ENCODE measurements at regions not wholly inside any gene's neighbourhood (a gene's known extent, or its start where the extent isn't known, plus 50 kb on each side); places are given as distances from the start of the nearest gene placed in this dataset.

- no peak overlapping the region for H3K4me2 ChIP-seq
- WGBS (ENCODE audit: missing lambda C conversion rate) = 31% methylated on average over 2 of the region's 3 CpGs
Measured at GRCh38 chr16:60744198-60744597, 1292.0 kb downstream of the CDH8 start.

GRCh38 chr16:60741810-60742209, 1294.4 kb downstream of the CDH8 start:
- H3K4me2 ChIP-seq = no peak overlapping the region
- TF ChIP-seq EHF (CRISPR knock-in tag; IDR thresholded peaks at IDR 0.05) (no peak), HOXB5 (CRISPR knock-in tag; IDR thresholded peaks at IDR 0.05) (no peak), FOSB (CRISPR knock-in tag; IDR thresholded peaks at IDR 0.05) (no peak), POLR2A (IDR thresholded peaks at IDR 0.05; ENCODE audit: low read length) (no peak), CHD4 (IDR thresholded peaks at IDR 0.05; ENCODE audit: borderline replicate concordance) (no peak), RCOR1 (IDR thresholded peaks at IDR 0.05; ENCODE audit: low read depth, low read length) (no peak)
- TF ChIP-seq, protein P1, sequence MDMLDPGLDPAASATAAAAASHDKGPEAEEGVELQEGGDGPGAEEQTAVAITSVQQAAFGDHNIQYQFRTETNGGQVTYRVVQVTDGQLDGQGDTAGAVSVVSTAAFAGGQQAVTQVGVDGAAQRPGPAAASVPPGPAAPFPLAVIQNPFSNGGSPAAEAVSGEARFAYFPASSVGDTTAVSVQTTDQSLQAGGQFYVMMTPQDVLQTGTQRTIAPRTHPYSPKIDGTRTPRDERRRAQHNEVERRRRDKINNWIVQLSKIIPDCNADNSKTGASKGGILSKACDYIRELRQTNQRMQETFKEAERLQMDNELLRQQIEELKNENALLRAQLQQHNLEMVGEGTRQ (IDR thresholded peaks at IDR 0.05) = no peak
- TF ChIP-seq, protein P2, sequence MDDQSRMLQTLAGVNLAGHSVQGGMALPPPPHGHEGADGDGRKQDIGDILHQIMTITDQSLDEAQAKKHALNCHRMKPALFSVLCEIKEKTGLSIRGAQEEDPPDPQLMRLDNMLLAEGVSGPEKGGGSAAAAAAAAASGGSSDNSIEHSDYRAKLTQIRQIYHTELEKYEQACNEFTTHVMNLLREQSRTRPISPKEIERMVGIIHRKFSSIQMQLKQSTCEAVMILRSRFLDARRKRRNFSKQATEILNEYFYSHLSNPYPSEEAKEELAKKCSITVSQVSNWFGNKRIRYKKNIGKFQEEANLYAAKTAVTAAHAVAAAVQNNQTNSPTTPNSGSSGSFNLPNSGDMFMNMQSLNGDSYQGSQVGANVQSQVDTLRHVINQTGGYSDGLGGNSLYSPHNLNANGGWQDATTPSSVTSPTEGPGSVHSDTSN (IDR thresholded peaks at IDR 0.05) = no peak
- no peak for ATAC-seq
- H3K4me1 ChIP-seq = no peaks in the 10 kb centered on the region
- no peak for DNase-seq (ENCODE audit: low read depth in 1 of 2, low spot score in 1 of 2)
- H3K27ac ChIP-seq = no peak overlapping the region
- POLR2A ChIA-PET = no interaction called here
- CTCF ChIA-PET = interaction anchor here (0.6 kb wide), 1 partner anchor 415 kb away, joined by 3 read pairs; no protein-coding TSS in a partner anchor
- H3K9me3 ChIP-seq = no peaks in the 10 kb centered on the region
- FAIRE-seq = no peak
- 82% methylated on average over 1 of the region's 1 CpG for WGBS (ENCODE audit: missing lambda C conversion rate)
- no peak overlapping the region for H3K4me3 ChIP-seq

More at GRCh38 chr16:60744198-60744597, 1292.0 kb downstream of the CDH8 start:
- ChIA-PET CTCF (no interaction called here), POLR2A (no interaction called here)
- H3K27ac ChIP-seq = no peak overlapping the region
- ATAC-seq (no peak), DNase-seq (ENCODE audit: low read depth in 1 of 2, low spot score in 1 of 2) (no peak), FAIRE-seq (no peak)
- H3K4me3 ChIP-seq = no peak overlapping the region
- H3K9me3 ChIP-seq = no peaks in the 10 kb centered on the region
- H3K4me1 ChIP-seq = no peaks in the 10 kb centered on the region
- TF ChIP-seq FOSB (CRISPR knock-in tag; IDR thresholded peaks at IDR 0.05) = no peak
- TF ChIP-seq SMC3 (IDR thresholded peaks at IDR 0.05) = no peak
- TF ChIP-seq CBX8 (IDR thresholded peaks at IDR 0.05) = no peak
- TF ChIP-seq ZSCAN20 (CRISPR knock-in tag; IDR thresholded peaks at IDR 0.05) = no peak
- TF ChIP-seq ZNF302 (CRISPR knock-in tag; IDR thresholded peaks at IDR 0.05) = no peak
- TF ChIP-seq, protein P3, sequence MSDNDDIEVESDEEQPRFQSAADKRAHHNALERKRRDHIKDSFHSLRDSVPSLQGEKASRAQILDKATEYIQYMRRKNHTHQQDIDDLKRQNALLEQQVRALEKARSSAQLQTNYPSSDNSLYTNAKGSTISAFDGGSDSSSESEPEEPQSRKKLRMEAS (IDR thresholded peaks at IDR 0.05) = no peak
- TF ChIP-seq FOXS1 (CRISPR knock-in tag; IDR thresholded peaks at IDR 0.05) = no peak
- no peak for TF ChIP-seq SREBF2 (IDR thresholded peaks at IDR 0.05)
- TF ChIP-seq CEBPB (IDR thresholded peaks at IDR 0.05) = no peak

- DNase-seq (ENCODE audit: low read depth in 1 of 2, low spot score in 1 of 2) = no peak
- no peaks in the 10 kb centered on the region; the same call in 2 of the 3 replicates for H3K9me3 ChIP-seq
- H3K27ac ChIP-seq = no peak overlapping the region
- ATAC-seq = no peak
- TF ChIP-seq CBX8 (IDR thresholded peaks at IDR 0.05) (no peak), NR3C1 (IDR thresholded peaks at IDR 0.05) (no peak), CBX2 (IDR thresholded peaks at IDR 0.05; ENCODE audit: borderline replicate concordance, low read depth) (no peak), MAFK (IDR thresholded peaks at IDR 0.05; ENCODE audit: partially characterized antibody) (peak; percentile 14), MYC (IDR thresholded peaks at IDR 0.05; ENCODE audit: borderline replicate concordance, low read length) (no peak)
- CTCF ChIA-PET = no interaction called here
- H3K4me1 ChIP-seq = no peaks in the 10 kb centered on the region
- POLR2A ChIA-PET = no interaction called here
- 19% methylated on average over 13 of the region's 13 CpGs for WGBS (ENCODE audit: missing lambda C conversion rate)
- no peak overlapping the region for H3K4me3 ChIP-seq
- no peak for FAIRE-seq
- H3K4me2 ChIP-seq = no peak overlapping the region
Measured at GRCh38 chr16:60739737-60740683, 1296.2 kb downstream of the CDH8 start.
